ENCODE measurements at regions not wholly inside any gene's neighbourhood (a gene's known extent, or its start where the extent isn't known, plus 50 kb on each side); places are given as distances from the start of the nearest gene placed in this dataset.
A peak's percentile ranks its signal among the peaks of the same experiment; 100 is the strongest.

GRCh38 chr5:81883371-81883770 lies 88.5 kb upstream of the ATG10 start:
- no peak for TF ChIP-seq RFX5 (IDR thresholded peaks at IDR 0.05; ENCODE audit: low read depth, low read length)
- TF ChIP-seq RCOR1 (IDR thresholded peaks at IDR 0.05; ENCODE audit: insufficient replicate concordance, low read length), result no peak
- TF ChIP-seq BHLHE40 (IDR thresholded peaks at IDR 0.05; ENCODE audit: low read depth, low read length), result no peak
- TF ChIP-seq, protein P1, sequence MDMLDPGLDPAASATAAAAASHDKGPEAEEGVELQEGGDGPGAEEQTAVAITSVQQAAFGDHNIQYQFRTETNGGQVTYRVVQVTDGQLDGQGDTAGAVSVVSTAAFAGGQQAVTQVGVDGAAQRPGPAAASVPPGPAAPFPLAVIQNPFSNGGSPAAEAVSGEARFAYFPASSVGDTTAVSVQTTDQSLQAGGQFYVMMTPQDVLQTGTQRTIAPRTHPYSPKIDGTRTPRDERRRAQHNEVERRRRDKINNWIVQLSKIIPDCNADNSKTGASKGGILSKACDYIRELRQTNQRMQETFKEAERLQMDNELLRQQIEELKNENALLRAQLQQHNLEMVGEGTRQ (IDR thresholded peaks at IDR 0.05; ENCODE audit: low read depth, low read length), result no peak
- no peak for TF ChIP-seq SMC3 (IDR thresholded peaks at IDR 0.05; ENCODE audit: low read depth, low read length)
- TF ChIP-seq, protein P2, sequence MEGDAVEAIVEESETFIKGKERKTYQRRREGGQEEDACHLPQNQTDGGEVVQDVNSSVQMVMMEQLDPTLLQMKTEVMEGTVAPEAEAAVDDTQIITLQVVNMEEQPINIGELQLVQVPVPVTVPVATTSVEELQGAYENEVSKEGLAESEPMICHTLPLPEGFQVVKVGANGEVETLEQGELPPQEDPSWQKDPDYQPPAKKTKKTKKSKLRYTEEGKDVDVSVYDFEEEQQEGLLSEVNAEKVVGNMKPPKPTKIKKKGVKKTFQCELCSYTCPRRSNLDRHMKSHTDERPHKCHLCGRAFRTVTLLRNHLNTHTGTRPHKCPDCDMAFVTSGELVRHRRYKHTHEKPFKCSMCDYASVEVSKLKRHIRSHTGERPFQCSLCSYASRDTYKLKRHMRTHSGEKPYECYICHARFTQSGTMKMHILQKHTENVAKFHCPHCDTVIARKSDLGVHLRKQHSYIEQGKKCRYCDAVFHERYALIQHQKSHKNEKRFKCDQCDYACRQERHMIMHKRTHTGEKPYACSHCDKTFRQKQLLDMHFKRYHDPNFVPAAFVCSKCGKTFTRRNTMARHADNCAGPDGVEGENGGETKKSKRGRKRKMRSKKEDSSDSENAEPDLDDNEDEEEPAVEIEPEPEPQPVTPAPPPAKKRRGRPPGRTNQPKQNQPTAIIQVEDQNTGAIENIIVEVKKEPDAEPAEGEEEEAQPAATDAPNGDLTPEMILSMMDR (conservative IDR thresholded peaks at IDR 0.05; ENCODE audit: low read depth, low read length), result no peak
- no peak for TF ChIP-seq NFE2L2 (IDR thresholded peaks at IDR 0.05; ENCODE audit: low read depth, low read length)
- dilution Hi-C loops (cut with HindIII; ENCODE audit: low sequenced_read_pairs, unreplicated experiment) (no loop called here), in situ Hi-C loops (cut with MboI; ENCODE audit: low sequenced_read_pairs) (no loop called here), intact Hi-C loops (cut with micrococcal nuclease) (no loop called here)
- Histone ChIP-seq H3K4me1 (ENCODE audit: control insufficient read depth, insufficient read depth, low read length) (no peaks in the 10 kb centered on the region), H3K27me3 (ENCODE audit: control insufficient read depth, insufficient read depth, low read length) (peaks cover 15% of the 10 kb centered on the region), H3K56ac (ENCODE audit: extremely low read depth, insufficient read depth, low read length) (no peak overlapping the region), H2BK120ac (ENCODE audit: low read depth, low read length) (no peak overlapping the region), H3K9me3 (ENCODE audit: control insufficient read depth, insufficient read depth, low read length) (no peaks in the 10 kb centered on the region), H3K4ac (ENCODE audit: low read depth, low read length) (no peak overlapping the region), H3K79me1 (ENCODE audit: low read depth in 1 of 2, low read length in 2 of 2) (no peaks in the 10 kb centered on the region), H2AK9ac (replicated peaks; ENCODE audit: low read depth, low read length, poor library complexity) (peak overlapping the region; percentile 65), H2AFZ (replicated peaks; ENCODE audit: low read length, poor library complexity) (no peak overlapping the region), H2BK15ac (ENCODE audit: low read depth, low read length) (no peak overlapping the region), H3K18ac (ENCODE audit: low read depth, low read length) (no peak overlapping the region), H2BK5ac (ENCODE audit: low read depth, low read length, poor library complexity, severe bottlenecking) (no peak overlapping the region), H3K4me3 (ENCODE audit: insufficient read depth, low read depth, low read length) (no peak overlapping the region), H3K9ac (ENCODE audit: low read depth, low read length) (no peak overlapping the region), H2BK20ac (ENCODE audit: low read depth, low read length) (no peak overlapping the region), H4K20me1 (ENCODE audit: insufficient read depth, low read length) (no peaks in the 10 kb centered on the region), H3K9me1 (ENCODE audit: insufficient read depth, low read length) (no peaks in the 10 kb centered on the region; the same call in 1 of the 2 replicates), H3K36me3 (ENCODE audit: control insufficient read depth, insufficient read depth, low read length) (no peaks in the 10 kb centered on the region), H4K5ac (ENCODE audit: low read depth, low read length) (no peak overlapping the region), H3K27ac (ENCODE audit: insufficient read depth, low read length) (no peak overlapping the region), H4K91ac (ENCODE audit: insufficient read depth, low read depth, low read length) (no peak overlapping the region), H3K4me2 (ENCODE audit: low read depth, low read length) (no peak overlapping the region), H3K23ac (ENCODE audit: low read depth, low read length) (no peak overlapping the region), H3K14ac (replicated peaks; ENCODE audit: low read depth, low read length) (no peak overlapping the region), H4K8ac (ENCODE audit: low read depth in 2 of 2, low read length in 2 of 2) (no peak overlapping the region), H2AK5ac (ENCODE audit: low read depth, low read length) (no peak overlapping the region)
- ATAC-seq (ENCODE audit: low read depth) (no peak), DNase-seq (no peak)
- CTCF ChIA-PET, result no interaction called here
- WGBS, 2 experiments (ENCODE audit: extremely low coverage in 2 of 2, insufficient read length in 1 of 2), result 92% methylated on average over 4 of the region's 5 CpGs; no CpG with 5 or more reads in 1 of the 2 experiments
- BruUV-seq (replicated peaks), result no TSS peak
- POLR2A ChIA-PET (ENCODE audit: unreplicated experiment), result no interaction called here
